ENCODE measurements at regions not wholly inside any gene's neighbourhood (a gene's known extent, or its start where the extent isn't known, plus 50 kb on each side); places are given as distances from the start of the nearest gene placed in this dataset.

GRCh38 chr3:72169120-72169519 is 384.2 kb upstream of the PROK2 start:
- ATAC-seq, result no peak

GRCh38 chr3:72165808-72166207 is 380.9 kb upstream of the PROK2 start:
- intact Hi-C loops (cut with DNase I), result no loop called here
- H3K27ac ChIP-seq, result peak overlapping the region in 1 of 3 donors; percentile 61
- no peaks in the 10 kb centered on the region for H3K36me3 ChIP-seq
- H3K9me3 ChIP-seq, result no peaks in the 10 kb centered on the region
- WGBS (ENCODE audit: insufficient coverage, low coverage, low lambda C conversion rate, missing lambda C conversion rate), result 38% methylated on average over 1 of the region's 1 CpG
- DNase-seq, result no peak
- TF ChIP-seq POLR2A (IDR thresholded peaks at IDR 0.05) (no peak), CTCF (IDR thresholded peaks at IDR 0.05) (no peak)
- H3K27me3 ChIP-seq, result no peaks in the 10 kb centered on the region
- peak; percentile 42 to 75 (median 64) for ATAC-seq
- no peak overlapping the region for H3K4me3 ChIP-seq
- H3K4me1 ChIP-seq, result peaks cover 0 to 23% (median 2%) of the 10 kb centered on the region in 4 donors

More at GRCh38 chr3:72169120-72169519, 384.2 kb upstream of the PROK2 start:
- Histone ChIP-seq H3K36me3 (peaks cover 0 to 3% (median 0%) of the 10 kb centered on the region in 4 donors), H3K9me3 (no peaks in the 10 kb centered on the region), H3K4me1 (peaks cover 0 to 31% (median 9%) of the 10 kb centered on the region in 4 donors), H3K27me3 (no peaks in the 10 kb centered on the region), H3K4me3 (no peak overlapping the region), H3K27ac (no peak overlapping the region)
- DNase-seq, result no peak
- TF ChIP-seq POLR2A (IDR thresholded peaks at IDR 0.05) (no peak), CTCF (IDR thresholded peaks at IDR 0.05) (no peak)
- intact Hi-C loops (cut with DNase I), result no loop called here

DNA sequence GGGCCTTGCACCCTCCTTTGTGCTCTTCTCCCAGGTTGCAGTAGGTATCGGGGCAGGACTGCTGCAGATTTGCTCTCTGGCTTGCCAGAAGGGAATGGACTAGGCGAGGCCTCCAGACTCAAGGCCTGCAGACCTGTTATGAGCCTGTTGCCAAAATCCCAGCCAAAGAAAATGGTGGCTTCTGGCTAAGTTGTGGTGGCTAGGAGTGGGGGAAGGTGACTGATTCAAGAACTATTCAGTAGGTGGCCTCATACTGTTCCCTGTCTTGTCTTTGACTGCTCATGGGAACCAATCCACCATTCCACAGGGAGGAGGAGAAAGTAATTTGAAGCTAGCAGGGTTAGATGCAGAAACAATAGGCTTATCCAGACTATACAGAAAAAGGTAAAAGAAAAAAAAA is 380.4 kb upstream of the PROK2 start:
- Histone ChIP-seq H3K36me3 (no peaks in the 10 kb centered on the region), H3K9me3 (no peaks in the 10 kb centered on the region), H3K4me3 (no peak overlapping the region), H3K4me1 (peaks cover 0 to 23% (median 2%) of the 10 kb centered on the region in 4 donors), H3K27me3 (no peaks in the 10 kb centered on the region), H3K27ac (peak overlapping the region in 1 of 3 donors; percentile 61)
- intact Hi-C loops (cut with DNase I), result no loop called here
- ATAC-seq, result peak in 2 of 4 donors; percentile 4 to 7
- DNase-seq, result no peak
- 100% methylated on average over 2 of the region's 2 CpGs for WGBS (ENCODE audit: insufficient coverage, low coverage, low lambda C conversion rate, missing lambda C conversion rate)
- no peak for TF ChIP-seq CTCF (IDR thresholded peaks at IDR 0.05)
- TF ChIP-seq POLR2A (IDR thresholded peaks at IDR 0.05), result no peak

DNA sequence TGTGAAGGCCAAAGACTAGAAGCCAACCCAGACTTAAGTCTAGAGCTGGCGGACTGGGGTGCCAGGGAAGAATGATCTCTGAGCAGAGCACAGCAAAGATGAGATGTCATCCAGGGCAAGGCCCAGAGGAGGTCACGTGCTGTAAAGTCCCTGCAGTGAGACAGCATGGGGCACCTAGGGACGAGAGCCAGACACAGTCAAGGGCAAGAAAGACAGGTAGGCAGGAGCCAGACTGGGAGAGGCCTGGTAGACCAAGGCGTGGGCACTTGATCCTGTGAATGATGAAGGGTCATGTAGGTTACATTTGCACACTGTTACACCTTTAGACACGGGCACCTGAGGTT is 379.7 kb upstream of the PROK2 start:
- peaks cover 0 to 23% (median 2%) of the 10 kb centered on the region in 4 donors for H3K4me1 ChIP-seq
- H3K27me3 ChIP-seq, result no peaks in the 10 kb centered on the region
- H3K9me3 ChIP-seq, result no peaks in the 10 kb centered on the region
- TF ChIP-seq CTCF (IDR thresholded peaks at IDR 0.05) (no peak), POLR2A (IDR thresholded peaks at IDR 0.05) (no peak)
- intact Hi-C loops (cut with DNase I), result no loop called here
- H3K27ac ChIP-seq, result peak overlapping the region in 1 of 3 donors; percentile 61
- H3K36me3 ChIP-seq, result no peaks in the 10 kb centered on the region
- 74% methylated on average over 4 of the region's 5 CpGs for WGBS (ENCODE audit: insufficient coverage, low coverage, low lambda C conversion rate, missing lambda C conversion rate)
- ATAC-seq (no peak), DNase-seq (no peak)
- no peak overlapping the region for H3K4me3 ChIP-seq

Data from right lobe of liver (tissue), 6 donors.